HL-60 (cell line): ENCODE measurements at regions not wholly inside any gene's neighbourhood (a gene's known extent, or its start where the extent isn't known, plus 50 kb on each side); places are given as distances from the start of the nearest gene placed in this dataset.

Experiments used
- DNase-seq, 2 experiments: peaks; one replicate each; pipeline ENCODE4 v3.0.0-alpha.2; 2010 to 2020; ENCODE audit warnings: low read depth in 1 of 2, low spot score in 1 of 2
- H3K27ac ChIP-seq: fragments of 250-450 bp; sonication (Bioruptor Pico); replicated peaks from 2 replicates; pipeline ENCODE4 v1.5.1; 2020; ENCODE audit warnings: mild to moderate bottlenecking, moderate library complexity
- H3K27me3 ChIP-seq: fragments of 250-450 bp; sonication (Bioruptor Pico); 2 replicates; pipeline ENCODE4 v1.5.1; 2021; ENCODE audit warnings: mild to moderate bottlenecking, moderate library complexity; ENCODE audit not compliant: insufficient read depth, poor library complexity, severe bottlenecking
- H3K4me3 ChIP-seq: replicated peaks from 2 replicates; pipeline ENCODE4 v1.5.1; 2011; ENCODE audit warnings: mild to moderate bottlenecking, control low read depth, low read length; ENCODE audit not compliant: insufficient read depth
- CTCF ChIP-seq: IDR thresholded peaks from one replicate; pipeline ENCODE4 v1.5.1; 2011; ENCODE audit warnings: low read length, control low read depth, inconsistent platforms; ENCODE audit not compliant: insufficient read depth
- GABPA ChIP-seq: IDR thresholded peaks from 2 replicates; pipeline ENCODE4 v1.6.1; 2012; ENCODE audit warnings: low read depth
- POLR2AphosphoS5 ChIP-seq: IDR thresholded peaks from 2 replicates; pipeline ENCODE4 v1.6.1; 2012; ENCODE audit warnings: low read depth
- REST ChIP-seq: IDR thresholded peaks from 2 replicates; pipeline ENCODE4 v1.6.1; 2012; ENCODE audit warnings: low read depth; ENCODE audit not compliant: insufficient replicate concordance
- SPI1 ChIP-seq: IDR thresholded peaks from 2 replicates; pipeline ENCODE4 v1.6.1; 2012; ENCODE audit warnings: low read depth, mild to moderate bottlenecking, borderline replicate concordance

GRCh38 chr6:170125456-170126300 is 165.2 kb downstream of the DLL1 start:
- Histone ChIP-seq H3K4me3 (no peak overlapping the region), H3K27ac (no peak overlapping the region), H3K27me3 (no peaks in the 10 kb centered on the region)
- no peak for DNase-seq
- TF ChIP-seq GABPA: no peak
- TF ChIP-seq SPI1: no peak
- no peak for TF ChIP-seq POLR2AphosphoS5
- TF ChIP-seq REST: no peak
- TF ChIP-seq CTCF: no peak

GRCh38 chr6:170124836-170125235 is 166.0 kb downstream of the DLL1 start:
- TF ChIP-seq POLR2AphosphoS5 (no peak), REST (no peak), CTCF (no peak)
- DNase-seq: no peak
- no peak overlapping the region for H3K27ac ChIP-seq
- no peak overlapping the region for H3K4me3 ChIP-seq
- H3K27me3 ChIP-seq: no peaks in the 10 kb centered on the region

- TF ChIP-seq CTCF (no peak), POLR2AphosphoS5 (no peak), GABPA (no peak), SPI1 (no peak), REST (no peak)
- Histone ChIP-seq H3K4me3 (no peak overlapping the region), H3K27ac (no peak overlapping the region), H3K27me3 (no peaks in the 10 kb centered on the region)
- DNase-seq: no peak
Measured at GRCh38 chr6:170124150-170124549, 166.7 kb downstream of the DLL1 start.
